Stimulated activated effector memory CD8-positive, alpha-beta T cell treated with anti-CD3 and anti-CD28 coated beads, Interleukin-12 subunit alpha, Interleukin-12 subunit beta, amount 100 ng/mL, for 72 hours (primary cell): ENCODE measurements at regions not wholly inside any gene's neighbourhood (a gene's known extent, or its start where the extent isn't known, plus 50 kb on each side); places are given as distances from the start of the nearest gene placed in this dataset.

Experiments used
- ATAC-seq: fragments of 150-1000 bp; cut with Tn5 transposase; 2 replicates; pipeline ENCODE4 v1.10.0; 2021
- DNase-seq, 2 donors: peaks; one replicate each; pipeline ENCODE4 v3.0.0; 2021 to 2022; ENCODE audit warnings: low spot score in 2 of 2
- H3K27ac Mint-ChIP-seq: one replicate; pipeline ENCODE4 v1.8.0; 2022; ENCODE audit warnings: mild to moderate bottlenecking, mixed read lengths
- H3K36me3 Mint-ChIP-seq: one replicate; pipeline ENCODE4 v1.8.0; 2022; ENCODE audit warnings: mild to moderate bottlenecking, mixed read lengths
- H3K4me1 Mint-ChIP-seq: one replicate; pipeline ENCODE4 v1.8.0; 2022; ENCODE audit warnings: mixed read lengths
- H3K4me3 Mint-ChIP-seq: one replicate; pipeline ENCODE4 v1.8.0; 2022; ENCODE audit warnings: mild to moderate bottlenecking, mixed read lengths
- H3K9me3 Mint-ChIP-seq: one replicate; pipeline ENCODE4 v1.8.0; 2022; ENCODE audit warnings: mixed read lengths

DNA sequence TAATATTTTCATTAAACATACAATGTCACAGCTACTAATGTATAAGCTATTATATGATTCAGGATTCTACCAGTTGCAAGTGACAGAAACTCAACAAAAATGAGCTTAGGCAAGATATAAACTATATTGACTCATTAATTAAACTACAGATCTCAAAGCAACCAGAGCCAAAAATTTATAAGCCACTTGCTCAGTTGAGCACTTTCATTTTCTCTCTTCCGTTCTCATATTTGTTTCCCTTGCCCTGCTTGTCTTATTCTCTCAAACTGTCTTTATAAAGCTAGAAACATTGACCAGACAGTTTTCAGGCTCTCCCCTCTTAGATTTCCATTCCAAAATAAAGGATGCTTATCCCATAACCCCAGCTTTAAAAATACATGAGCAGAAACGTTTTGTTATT lies 60.2 kb upstream of the DGKB start:
- DNase-seq (no peak), ATAC-seq (no peak)
- Mint-ChIP-seq H3K4me3 (no peak overlapping the region), H3K27ac (no peak overlapping the region), H3K9me3 (peaks cover 7% of the 10 kb centered on the region), H3K4me1 (no peaks in the 10 kb centered on the region), H3K36me3 (no peaks in the 10 kb centered on the region)

DNA sequence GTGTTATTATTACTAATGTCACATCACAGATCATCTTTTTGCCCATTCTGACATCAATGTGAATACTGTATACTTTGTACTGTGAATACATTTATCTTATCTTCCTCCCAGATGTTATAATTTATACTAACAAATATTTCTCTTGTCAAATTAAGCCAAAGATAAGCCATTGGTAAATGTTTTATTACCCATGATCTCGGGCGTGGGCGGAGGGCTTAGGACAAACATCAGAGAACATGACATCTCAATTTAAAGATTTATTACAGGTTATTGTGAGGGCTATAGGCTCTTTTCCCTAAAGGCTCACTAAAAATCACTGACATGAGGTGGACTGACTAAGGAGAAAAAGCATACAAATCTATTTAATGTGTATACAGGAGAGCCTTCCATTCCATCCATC lies 58.2 kb upstream of the DGKB start:
- DNase-seq: no peak
- Mint-ChIP-seq H3K36me3 (no peaks in the 10 kb centered on the region), H3K27ac (no peak overlapping the region), H3K9me3 (peaks cover 7% of the 10 kb centered on the region), H3K4me1 (no peaks in the 10 kb centered on the region), H3K4me3 (no peak overlapping the region)
- no peak for ATAC-seq

DNA sequence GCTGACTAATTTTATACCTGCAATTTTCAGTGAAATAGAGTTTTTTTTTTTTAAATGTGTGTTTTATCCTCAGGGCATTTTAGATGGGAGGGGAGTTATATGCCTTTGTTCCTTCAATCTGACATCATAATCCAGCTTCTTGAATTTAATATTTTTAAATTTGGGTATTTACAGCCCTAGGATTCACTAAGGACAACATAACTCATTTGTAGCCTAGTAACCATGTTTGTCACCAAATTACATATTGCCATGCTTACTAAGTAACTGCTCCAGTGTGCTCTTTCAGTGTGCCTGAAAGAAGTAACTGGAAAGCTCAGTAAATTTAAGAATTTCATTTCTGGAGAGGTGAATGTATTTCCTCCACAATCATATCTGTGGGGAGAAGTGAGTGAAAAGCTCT lies 56.8 kb upstream of the DGKB start:
- ATAC-seq: no peak
- Mint-ChIP-seq H3K36me3 (no peaks in the 10 kb centered on the region), H3K4me3 (no peak overlapping the region), H3K27ac (no peak overlapping the region), H3K4me1 (no peaks in the 10 kb centered on the region), H3K9me3 (peaks cover 6% of the 10 kb centered on the region)
- DNase-seq: no peak

DNA sequence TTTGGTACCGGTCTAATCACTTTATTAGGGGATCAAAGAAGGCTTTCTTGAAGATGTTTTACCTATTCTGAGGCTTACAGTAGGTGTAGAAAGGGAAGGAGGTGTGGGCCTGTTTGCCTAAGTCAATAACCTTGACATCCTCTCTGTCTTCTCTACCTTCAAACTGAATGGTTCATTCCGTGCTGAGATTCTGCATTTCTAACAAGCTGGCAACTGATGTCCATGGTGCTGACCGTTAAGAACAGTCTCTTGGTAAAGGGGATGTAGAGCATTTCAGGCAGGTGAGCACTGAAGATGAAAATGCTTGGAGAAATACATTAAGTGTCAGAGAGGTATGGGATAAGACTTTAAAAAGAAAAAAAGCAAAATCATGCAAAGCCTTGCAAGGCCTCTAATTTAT lies 51.5 kb upstream of the DGKB start:
- Mint-ChIP-seq H3K36me3 (no peaks in the 10 kb centered on the region), H3K27ac (no peak overlapping the region), H3K4me1 (no peaks in the 10 kb centered on the region), H3K4me3 (no peak overlapping the region), H3K9me3 (peaks cover 7% of the 10 kb centered on the region)
- no peak for DNase-seq
- ATAC-seq: no peak
